GM19240 (cell line): ENCODE measurements at regions not wholly inside any gene's neighbourhood (a gene's known extent, or its start where the extent isn't known, plus 50 kb on each side); places are given as distances from the start of the nearest gene placed in this dataset.

Source experiments
- DNase-seq: peaks from one replicate; pipeline ENCODE4 v3.0.0; 2011; ENCODE audit warnings: low spot score; ENCODE audit not compliant: insufficient read length

GRCh38 chr3:187899246-187899645, 154.0 kb upstream of the BCL6 start:
- no peak for DNase-seq

DNA sequence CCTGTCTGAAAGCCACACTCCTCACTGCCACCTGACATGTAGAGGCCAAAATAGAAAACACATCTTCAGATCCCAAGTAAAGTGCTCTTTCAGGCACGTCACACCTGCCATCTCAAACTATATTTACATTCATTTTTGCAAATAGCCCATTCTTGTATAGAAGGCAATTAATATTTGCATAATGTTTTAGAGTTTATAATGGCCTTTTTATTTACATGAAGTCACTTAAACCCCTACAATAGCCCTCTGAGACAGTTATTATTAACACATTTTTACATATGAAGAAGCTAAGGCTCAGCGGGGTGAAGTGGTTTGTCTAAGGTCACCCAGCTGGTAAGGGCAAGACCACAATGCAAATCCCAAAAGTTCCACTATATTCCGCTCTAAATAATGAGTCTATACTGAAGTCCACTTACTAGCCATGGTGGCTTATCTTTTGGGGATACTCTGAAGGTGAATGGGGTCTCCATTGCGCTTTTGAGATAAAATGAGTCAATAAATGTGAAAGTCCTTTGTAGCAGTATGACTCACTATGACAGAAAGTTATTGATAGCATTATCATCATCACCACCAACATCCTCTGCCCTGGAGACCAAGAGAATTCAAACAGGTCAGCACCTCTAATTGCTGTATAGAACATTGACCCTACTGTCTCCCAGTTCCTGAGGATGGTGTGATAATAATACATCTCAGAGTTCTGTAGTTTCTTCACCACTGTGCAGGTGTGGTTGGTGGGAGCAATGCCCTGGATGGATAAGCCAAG, 155.9 kb upstream of the BCL6 start:
- no peak for DNase-seq

GRCh38 chr3:187902041-187902471, 156.8 kb upstream of the BCL6 start:
- DNase-seq = no peak

DNA sequence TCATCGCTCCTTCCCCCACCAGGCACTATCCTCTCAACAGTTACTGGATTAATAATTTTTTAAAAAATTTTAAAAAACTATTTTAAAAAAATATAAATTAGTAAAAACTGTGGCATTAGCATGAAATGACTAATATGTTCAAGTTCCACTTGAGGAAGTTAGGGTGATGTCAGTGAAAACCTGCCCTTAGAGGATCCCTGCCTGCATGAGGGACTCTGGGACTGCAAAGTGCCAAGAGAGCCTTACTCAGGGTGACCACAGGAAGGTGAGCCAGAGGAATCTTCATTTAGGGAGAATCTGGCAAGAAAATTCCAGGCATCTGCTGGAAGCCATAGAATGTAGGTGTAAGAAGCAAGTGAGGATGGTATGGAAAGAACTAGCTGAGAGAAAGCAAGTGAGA, 157.7 kb upstream of the BCL6 start:
- no peak for DNase-seq

GRCh38 chr3:187903697-187904096, 158.4 kb upstream of the BCL6 start:
- no peak for DNase-seq

DNA sequence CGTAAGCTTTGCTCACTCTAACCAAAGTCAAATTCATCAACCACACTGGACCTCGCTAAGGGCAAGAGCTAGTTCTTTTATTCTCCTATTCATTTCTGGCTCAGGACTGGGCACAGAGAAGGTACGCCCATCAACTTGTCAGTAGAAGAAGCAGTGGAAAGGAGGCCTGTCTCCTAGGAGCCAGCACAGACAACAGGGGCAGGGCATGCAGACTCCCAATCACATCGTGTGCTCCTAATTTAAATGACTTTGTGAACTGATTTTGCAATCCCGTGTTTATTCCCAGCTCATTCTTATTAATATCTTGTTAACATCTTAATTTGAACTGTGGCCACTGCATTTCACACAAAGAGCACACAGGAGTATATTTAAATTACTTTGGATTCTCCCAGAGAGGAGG, 161.1 kb upstream of the BCL6 start:
- DNase-seq = no peak

GRCh38 chr3:187906920-187907319, 161.7 kb upstream of the BCL6 start:
- no peak for DNase-seq

- no peak for DNase-seq
Measured at GRCh38 chr3:187909866-187910265, 164.6 kb upstream of the BCL6 start.

- DNase-seq = no peak
Measured at GRCh38 chr3:187912007-187912406, 166.7 kb upstream of the BCL6 start.

- no peak for DNase-seq
Measured at GRCh38 chr3:187913617-187914033, 168.4 kb upstream of the BCL6 start.

GRCh38 chr3:187914231-187914630, 169.0 kb upstream of the BCL6 start:
- no peak for DNase-seq

GRCh38 chr3:187916072-187916471, 170.8 kb upstream of the BCL6 start:
- DNase-seq = no peak

DNA sequence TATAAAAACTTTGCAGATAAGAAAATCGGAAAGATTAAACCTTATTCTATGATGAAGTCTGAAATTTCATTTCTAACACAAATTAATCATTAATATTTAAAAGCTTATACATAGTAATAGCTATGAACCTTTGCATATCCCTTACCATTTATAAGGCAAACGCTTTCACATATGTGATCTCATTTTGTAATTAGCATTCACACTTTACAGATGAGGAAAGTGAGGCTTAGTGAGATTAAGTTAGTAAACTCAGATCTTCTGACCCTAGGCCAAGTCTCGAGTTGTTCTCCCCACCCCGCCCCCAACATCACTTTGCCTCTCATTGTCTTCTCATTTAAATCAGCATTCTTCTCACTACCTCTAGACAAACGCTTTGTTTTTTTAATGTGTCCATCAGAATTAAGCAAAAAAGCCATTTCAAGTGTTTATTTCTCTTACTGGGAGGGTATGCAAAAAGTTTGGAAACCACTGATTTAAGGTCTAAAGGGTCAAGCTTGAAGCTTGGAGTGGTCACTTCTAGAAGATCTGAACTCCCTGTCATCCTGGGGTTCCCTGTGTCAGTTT, 172.9 kb upstream of the BCL6 start:
- DNase-seq = no peak

- DNase-seq = no peak
Measured at GRCh38 chr3:187919048-187919447, 173.8 kb upstream of the BCL6 start.

GRCh38 chr3:187919544-187919943, 174.3 kb upstream of the BCL6 start:
- DNase-seq = no peak

GRCh38 chr3:187920030-187920429, 174.8 kb upstream of the BCL6 start:
- DNase-seq = no peak

GRCh38 chr3:187920913-187921312, 175.6 kb upstream of the BCL6 start:
- no peak for DNase-seq

GRCh38 chr3:187921391-187922074, 176.3 kb upstream of the BCL6 start:
- no peak for DNase-seq

- DNase-seq = no peak
Measured at GRCh38 chr3:187922704-187923416, 177.6 kb upstream of the BCL6 start.

DNA sequence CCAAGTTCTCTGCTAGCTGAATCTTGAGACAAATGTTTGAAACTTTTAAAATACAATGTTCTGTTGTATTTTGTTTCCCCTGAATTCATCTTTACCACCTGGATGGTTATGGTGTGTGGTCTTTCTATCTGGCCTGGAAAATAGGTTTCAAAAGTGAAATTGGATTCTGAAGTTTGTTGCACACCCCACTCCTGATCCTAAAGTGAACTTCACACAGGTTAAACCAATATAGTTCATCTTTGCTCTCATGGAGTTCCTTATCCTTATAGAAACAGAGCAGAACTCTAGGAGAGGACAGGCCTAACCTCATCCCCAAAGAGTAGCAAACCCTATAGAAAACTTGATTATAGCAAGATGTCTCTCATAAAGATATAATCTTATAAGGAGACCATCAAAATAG, 179.4 kb upstream of the BCL6 start:
- DNase-seq = no peak

DNA sequence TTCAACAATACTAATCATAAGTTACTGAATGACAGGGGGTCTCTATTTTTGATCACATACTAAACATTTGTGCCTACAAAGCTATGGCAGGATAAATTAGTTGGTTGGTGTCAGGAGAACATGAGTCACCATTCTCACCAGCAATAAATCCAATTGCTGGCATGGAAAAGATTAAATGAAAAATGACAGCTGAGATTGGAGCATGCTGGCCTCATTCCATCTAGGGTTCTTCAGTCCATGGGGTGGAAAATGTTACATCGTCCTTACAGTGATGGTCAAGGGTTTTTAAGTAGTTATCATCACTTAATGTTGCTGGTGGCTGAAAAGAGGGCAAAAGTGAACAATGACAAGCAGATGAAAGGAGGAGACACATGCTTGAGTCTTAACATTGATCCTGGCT, 180.1 kb upstream of the BCL6 start:
- no peak for DNase-seq

GRCh38 chr3:187926620-187927019, 181.4 kb upstream of the BCL6 start:
- no peak for DNase-seq
